Gastroesophageal sphincter (tissue), 4 donors: ENCODE measurements at regions not wholly inside any gene's neighbourhood (a gene's known extent, or its start where the extent isn't known, plus 50 kb on each side); places are given as distances from the start of the nearest gene placed in this dataset.

Source experiments
- ATAC-seq: fragments of 150-250 bp; one replicate; pipeline ENCODE4 v1.9.1; 2016; ENCODE audit warnings: mild to moderate bottlenecking, moderate library complexity
- H3K27ac ChIP-seq, 4 donors: fragments of 200-600 bp; sonication (generic) in 3 of 4; 1 replicate in 3 of 4; 2 replicates in 1 of 4; pipeline ENCODE4 v1.5.1; 2016 to 2019
- H3K27me3 ChIP-seq: fragments of 200-600 bp; sonication (generic); one replicate; pipeline ENCODE4 v1.5.1; 2019
- H3K36me3 ChIP-seq, 2 donors: fragments of 200-600 bp; sonication (generic); one replicate each; pipeline ENCODE4 v1.5.1; 2019; ENCODE audit warnings: control low read depth in 1 of 2
- H3K4me1 ChIP-seq, 3 donors: fragments of 200-600 bp; sonication (generic); 1 replicate in 2 of 3; 2 replicates in 1 of 3; pipeline ENCODE4 v1.5.1; 2016 to 2019; ENCODE audit warnings: control low read depth in 2 of 3
- H3K4me3 ChIP-seq, 2 donors: fragments of 200-600 bp; sonication (generic); one replicate each; pipeline ENCODE4 v1.5.1; 2019; ENCODE audit warnings: mild to moderate bottlenecking in 1 of 2, moderate library complexity in 1 of 2
- H3K9me3 ChIP-seq, 3 donors: fragments of 200-600 bp; sonication (generic); one replicate each; pipeline ENCODE4 v1.5.1; 2017 to 2019; ENCODE audit warnings: control low read depth in 2 of 3
- CTCF ChIP-seq, 4 experiments: fragments of 200-600 bp in 2 of 4; fragments of 450-650 bp in 2 of 4; sonication (generic) in 1 of 4; IDR thresholded peaks; one replicate each; pipeline ENCODE4 v1.5.1; 2017 to 2019; ENCODE audit warnings: antibody characterized with exemption in 4 of 4, mild to moderate bottlenecking in 2 of 4, moderate library complexity in 2 of 4
- EP300 ChIP-seq: sonication (generic); formaldehyde crosslinking; IDR thresholded peaks from one replicate; pipeline ENCODE4 v1.6.1; 2017; ENCODE audit warnings: antibody characterized with exemption, mild to moderate bottlenecking
- POLR2A ChIP-seq, 2 donors: fragments of 450-650 bp; IDR thresholded peaks; one replicate each; pipeline ENCODE4 v1.6.1; 2017; ENCODE audit warnings: antibody characterized with exemption in 2 of 2, mild to moderate bottlenecking in 2 of 2, moderate library complexity in 1 of 2
- POLR2AphosphoS5 ChIP-seq: sonication (generic); formaldehyde crosslinking; IDR thresholded peaks from one replicate; pipeline ENCODE4 v1.6.1; 2017; ENCODE audit warnings: antibody characterized with exemption
- WGBS, 2 donors: methylation state at CpG; one replicate each; pipeline ENCODE4 v1.1.5; 2018; ENCODE audit warnings: low coverage in 1 of 2; 5-methylcytosine and 5-hydroxymethylcytosine counted together

- TF ChIP-seq POLR2AphosphoS5, result no peak
- TF ChIP-seq CTCF (IDR thresholded peaks at IDR 0.05), result no peak
- no peak for TF ChIP-seq EP300
- no peak for TF ChIP-seq POLR2A (IDR thresholded peaks at IDR 0.05)
- no peak overlapping the region for H3K4me3 ChIP-seq
- no peaks in the 10 kb centered on the region for H3K36me3 ChIP-seq
- no peaks in the 10 kb centered on the region for H3K27me3 ChIP-seq
- H3K9me3 ChIP-seq, result no peaks in the 10 kb centered on the region
- 73 to 82% methylated on average over 4 to 7 of the region's 16 CpGs for WGBS, 2 donors
- ATAC-seq, result no peak
- H3K27ac ChIP-seq, result no peak overlapping the region
- H3K4me1 ChIP-seq, result no peaks in the 10 kb centered on the region
Observed at GRCh38 chr12:84793558-84794367, 118.8 kb downstream of the SLC6A15 start.

GRCh38 chr12:84791444-84791843 lies 121.2 kb downstream of the SLC6A15 start:
- ATAC-seq, result no peak
- Histone ChIP-seq H3K27me3 (no peaks in the 10 kb centered on the region), H3K27ac (no peak overlapping the region), H3K4me1 (no peaks in the 10 kb centered on the region), H3K36me3 (no peaks in the 10 kb centered on the region), H3K9me3 (no peaks in the 10 kb centered on the region), H3K4me3 (no peak overlapping the region)
- TF ChIP-seq EP300 (no peak), POLR2A (IDR thresholded peaks at IDR 0.05) (no peak), POLR2AphosphoS5 (no peak), CTCF (IDR thresholded peaks at IDR 0.05) (no peak)

- no peak for TF ChIP-seq EP300
- no peak for TF ChIP-seq POLR2A (IDR thresholded peaks at IDR 0.05)
- no peak for TF ChIP-seq POLR2AphosphoS5
- TF ChIP-seq CTCF (IDR thresholded peaks at IDR 0.05), result no peak
- Histone ChIP-seq H3K27ac (no peak overlapping the region), H3K27me3 (no peaks in the 10 kb centered on the region), H3K4me1 (no peaks in the 10 kb centered on the region), H3K36me3 (no peaks in the 10 kb centered on the region), H3K9me3 (no peaks in the 10 kb centered on the region), H3K4me3 (no peak overlapping the region)
- no peak for ATAC-seq
Observed at GRCh38 chr12:84789184-84789583, 123.4 kb downstream of the SLC6A15 start.

GRCh38 chr12:84787253-84787652 lies 125.3 kb downstream of the SLC6A15 start:
- Histone ChIP-seq H3K27ac (no peak overlapping the region), H3K9me3 (no peaks in the 10 kb centered on the region), H3K4me3 (no peak overlapping the region), H3K4me1 (no peaks in the 10 kb centered on the region), H3K27me3 (no peaks in the 10 kb centered on the region), H3K36me3 (no peaks in the 10 kb centered on the region)
- WGBS, 2 donors, result 50 to 75% methylated on average over 2 of the region's 2 CpGs
- no peak for ATAC-seq
- TF ChIP-seq POLR2AphosphoS5 (no peak), CTCF (IDR thresholded peaks at IDR 0.05) (no peak), POLR2A (IDR thresholded peaks at IDR 0.05) (no peak), EP300 (no peak)

- no peak overlapping the region for H3K27ac ChIP-seq
- H3K4me3 ChIP-seq, result no peak overlapping the region
- no peaks in the 10 kb centered on the region for H3K36me3 ChIP-seq
- no peaks in the 10 kb centered on the region for H3K4me1 ChIP-seq
- H3K27me3 ChIP-seq, result no peaks in the 10 kb centered on the region
- H3K9me3 ChIP-seq, result no peaks in the 10 kb centered on the region
- ATAC-seq, result no peak
- TF ChIP-seq POLR2A (IDR thresholded peaks at IDR 0.05), result no peak
- no peak for TF ChIP-seq CTCF (IDR thresholded peaks at IDR 0.05)
- TF ChIP-seq EP300, result no peak
- no peak for TF ChIP-seq POLR2AphosphoS5
Observed at GRCh38 chr12:84786622-84787021, 126.0 kb downstream of the SLC6A15 start.
